ENCODE measurements at regions not wholly inside any gene's neighbourhood (a gene's known extent, or its start where the extent isn't known, plus 50 kb on each side); places are given as distances from the start of the nearest gene placed in this dataset.

- TF ChIP-seq CTCF (IDR thresholded peaks at IDR 0.05; ENCODE audit: low read depth, low read length): no peak
These were observed 91.5 kb downstream of the RIN2 start for GRCh38 chr20:19849341-19850197.

GRCh38 chr20:19850198-19850533 lies 92.1 kb downstream of the RIN2 start:
- H3K4me3 ChIP-seq (ENCODE audit: low read depth, low read length): no peak overlapping the region
- DNase-seq (ENCODE audit: low read depth, low spot score): no peak
- in situ Hi-C loops (cut with HindIII; ENCODE audit: low sequenced_read_pairs): no loop called here
- no peak for TF ChIP-seq CTCF (IDR thresholded peaks at IDR 0.05; ENCODE audit: low read depth, low read length)

More at GRCh38 chr20:19849341-19850197, 91.5 kb downstream of the RIN2 start:
- peak; percentile 50 for DNase-seq (ENCODE audit: low read depth, low spot score)
- in situ Hi-C loops (cut with HindIII; ENCODE audit: low sequenced_read_pairs): no loop called here
- H3K4me3 ChIP-seq (ENCODE audit: low read depth, low read length): no peak overlapping the region

- H3K4me3 ChIP-seq (ENCODE audit: low read depth, low read length): no peak overlapping the region
- in situ Hi-C loops (cut with HindIII; ENCODE audit: low sequenced_read_pairs): no loop called here
- TF ChIP-seq CTCF (IDR thresholded peaks at IDR 0.05; ENCODE audit: low read depth, low read length): no peak
- no peak for DNase-seq (ENCODE audit: low read depth, low spot score)
These were observed 93.8 kb downstream of the RIN2 start for GRCh38 chr20:19851861-19852260.

GRCh38 chr20:19855416-19855815 lies 97.4 kb downstream of the RIN2 start:
- no peak overlapping the region for H3K4me3 ChIP-seq (ENCODE audit: low read depth, low read length)
- in situ Hi-C loops (cut with HindIII; ENCODE audit: low sequenced_read_pairs): no loop called here
- no peak for DNase-seq (ENCODE audit: low read depth, low spot score)
- TF ChIP-seq CTCF (IDR thresholded peaks at IDR 0.05; ENCODE audit: low read depth, low read length): no peak

GRCh38 chr20:19858466-19859371 lies 100.7 kb downstream of the RIN2 start:
- no peak overlapping the region for H3K4me3 ChIP-seq (ENCODE audit: low read depth, low read length)
- in situ Hi-C loops (cut with HindIII; ENCODE audit: low sequenced_read_pairs): no loop called here
- peak; percentile 60 for DNase-seq (ENCODE audit: low read depth, low spot score)
- TF ChIP-seq CTCF (IDR thresholded peaks at IDR 0.05; ENCODE audit: low read depth, low read length): no peak

- DNase-seq (ENCODE audit: low read depth, low spot score): no peak
- in situ Hi-C loops (cut with HindIII; ENCODE audit: low sequenced_read_pairs): no loop called here
- no peak overlapping the region for H3K4me3 ChIP-seq (ENCODE audit: low read depth, low read length)
- TF ChIP-seq CTCF (IDR thresholded peaks at IDR 0.05; ENCODE audit: low read depth, low read length): no peak
These were observed 101.4 kb downstream of the RIN2 start for GRCh38 chr20:19859444-19859843.
